OCI-LY1 (cell line): ENCODE measurements at regions not wholly inside any gene's neighbourhood (a gene's known extent, or its start where the extent isn't known, plus 50 kb on each side); places are given as distances from the start of the nearest gene placed in this dataset.

Experiments used
- H2AFZ ChIP-seq: fragments of 200-600 bp; sonication (generic), shearing (Covaris generic); 2 replicates; pipeline ENCODE4 v1.6.0; 2014; ENCODE audit warnings: antibody characterized with exemption, mild to moderate bottlenecking, low read length
- H3F3A ChIP-seq: fragments of 200-600 bp; sonication (generic), shearing (Covaris generic); 2 replicates; pipeline ENCODE4 v1.6.0; 2014; ENCODE audit warnings: mild to moderate bottlenecking, antibody characterized with exemption, low read length, moderate library complexity; ENCODE audit not compliant: insufficient read depth
- H3K27ac ChIP-seq: fragments of 200-600 bp; sonication (generic); 2 replicates; pipeline ENCODE4 v1.5.1; 2014; ENCODE audit warnings: low read length, mixed run types, mild to moderate bottlenecking, low read depth; ENCODE audit not compliant: poor library complexity, severe bottlenecking
- H3K27me3 ChIP-seq: fragments of 200-600 bp; sonication (generic); 2 replicates; pipeline ENCODE4 v1.6.0; 2014; ENCODE audit warnings: antibody characterized with exemption, mild to moderate bottlenecking, low read length, moderate library complexity; ENCODE audit not compliant: insufficient read depth
- H3K36me3 ChIP-seq: fragments of 200-600 bp; sonication (generic); 2 replicates; pipeline ENCODE4 v1.6.1; 2014; ENCODE audit warnings: mild to moderate bottlenecking, antibody characterized with exemption, low read length, moderate library complexity, mixed read lengths; ENCODE audit not compliant: insufficient read depth
- H3K4me1 ChIP-seq: fragments of 200-600 bp; sonication (generic); 2 replicates; pipeline ENCODE4 v1.5.1; 2014; ENCODE audit warnings: mild to moderate bottlenecking, low read length, moderate library complexity; ENCODE audit not compliant: insufficient read depth, severe bottlenecking
- H3K4me2 ChIP-seq: fragments of 200-600 bp; sonication (generic), shearing (Covaris generic); 2 replicates; pipeline ENCODE4 v1.6.1; 2014; ENCODE audit warnings: low read length
- H3K4me3 ChIP-seq: fragments of 200-600 bp; sonication (generic); 2 replicates; pipeline ENCODE4 v1.5.1; 2014; ENCODE audit warnings: low read length, low read depth, mild to moderate bottlenecking, mixed read lengths; ENCODE audit not compliant: poor library complexity, severe bottlenecking
- H3K79me2 ChIP-seq: fragments of 200-600 bp; shearing (Covaris generic); 2 replicates; pipeline ENCODE4 v1.6.1; 2016; ENCODE audit warnings: mixed run types, low read length, mixed read lengths; ENCODE audit not compliant: insufficient read depth
- H3K9ac ChIP-seq: fragments of 200-600 bp; sonication (generic), shearing (Covaris generic); 2 replicates; pipeline ENCODE4 v1.6.1; 2014; ENCODE audit warnings: mild to moderate bottlenecking, low read length, mixed read lengths
- H3K9me2 ChIP-seq: fragments of 200-600 bp; sonication (generic), shearing (Covaris generic); 2 replicates; pipeline ENCODE4 v1.6.1; 2014; ENCODE audit warnings: low read depth, mild to moderate bottlenecking, low read length, mixed read lengths
- H3K9me3 ChIP-seq: fragments of 200-600 bp; shearing (Covaris generic); 2 replicates; pipeline ENCODE4 v1.6.1; 2014; ENCODE audit warnings: low read length, mixed read lengths
- H4K20me1 ChIP-seq: fragments of 200-600 bp; sonication (generic), shearing (Covaris generic); 2 replicates; pipeline ENCODE4 v1.6.0; 2016; ENCODE audit warnings: mild to moderate bottlenecking, low read length; ENCODE audit not compliant: insufficient read depth
- EZH2 ChIP-seq: fragments of 200-600 bp; sonication (generic), shearing (Covaris generic); IDR thresholded peaks from 2 replicates; pipeline ENCODE4 v1.8.0; 2017; ENCODE audit warnings: borderline replicate concordance, mixed run types, mild to moderate bottlenecking, antibody characterized with exemption, low read length, moderate library complexity, mixed read lengths
- TF ChIP-seq, protein P1 (sequence below): fragments of 200-600 bp; sonication (generic), shearing (Covaris generic); IDR thresholded peaks from 2 replicates; pipeline ENCODE4 v1.5.1; 2017; ENCODE audit warnings: mild to moderate bottlenecking, antibody characterized with exemption, low read length, moderate library complexity, mixed read lengths

DNA sequence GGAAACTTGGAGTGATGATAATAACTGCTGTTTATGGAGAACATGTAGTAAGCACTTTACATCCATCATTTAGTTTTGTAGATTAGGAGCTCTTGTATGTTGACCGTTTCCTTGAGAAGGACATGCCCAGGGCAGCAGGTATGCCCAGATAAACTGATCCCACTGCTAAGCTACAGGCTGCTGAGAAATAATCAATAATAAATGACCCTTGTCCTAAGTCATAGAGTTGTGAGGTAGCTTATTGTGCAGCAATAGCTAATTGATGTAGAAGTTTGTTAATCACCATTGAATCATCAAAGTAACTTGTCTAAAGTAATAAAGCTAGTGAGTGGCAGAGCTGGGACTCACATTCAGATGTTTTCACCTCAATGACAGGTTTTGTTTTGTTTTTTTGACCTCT lies 287.2 kb upstream of the CYRIA start:
- H3K36me3 ChIP-seq = no peaks in the 10 kb centered on the region
- H3K9me3 ChIP-seq = no peaks in the 10 kb centered on the region
- no peaks in the 10 kb centered on the region for H3K79me2 ChIP-seq
- no peaks in the 10 kb centered on the region for H3F3A ChIP-seq
- no peaks in the 10 kb centered on the region for H3K9me2 ChIP-seq
- H3K4me3 ChIP-seq = no peak overlapping the region
- no peaks in the 10 kb centered on the region for H3K27me3 ChIP-seq
- H3K27ac ChIP-seq = no peak overlapping the region
- no peaks in the 10 kb centered on the region for H4K20me1 ChIP-seq
- no peaks in the 10 kb centered on the region for H3K4me1 ChIP-seq
- H3K9ac ChIP-seq = no peak overlapping the region
- H2AFZ ChIP-seq = no peak overlapping the region
- TF ChIP-seq, protein P1, sequence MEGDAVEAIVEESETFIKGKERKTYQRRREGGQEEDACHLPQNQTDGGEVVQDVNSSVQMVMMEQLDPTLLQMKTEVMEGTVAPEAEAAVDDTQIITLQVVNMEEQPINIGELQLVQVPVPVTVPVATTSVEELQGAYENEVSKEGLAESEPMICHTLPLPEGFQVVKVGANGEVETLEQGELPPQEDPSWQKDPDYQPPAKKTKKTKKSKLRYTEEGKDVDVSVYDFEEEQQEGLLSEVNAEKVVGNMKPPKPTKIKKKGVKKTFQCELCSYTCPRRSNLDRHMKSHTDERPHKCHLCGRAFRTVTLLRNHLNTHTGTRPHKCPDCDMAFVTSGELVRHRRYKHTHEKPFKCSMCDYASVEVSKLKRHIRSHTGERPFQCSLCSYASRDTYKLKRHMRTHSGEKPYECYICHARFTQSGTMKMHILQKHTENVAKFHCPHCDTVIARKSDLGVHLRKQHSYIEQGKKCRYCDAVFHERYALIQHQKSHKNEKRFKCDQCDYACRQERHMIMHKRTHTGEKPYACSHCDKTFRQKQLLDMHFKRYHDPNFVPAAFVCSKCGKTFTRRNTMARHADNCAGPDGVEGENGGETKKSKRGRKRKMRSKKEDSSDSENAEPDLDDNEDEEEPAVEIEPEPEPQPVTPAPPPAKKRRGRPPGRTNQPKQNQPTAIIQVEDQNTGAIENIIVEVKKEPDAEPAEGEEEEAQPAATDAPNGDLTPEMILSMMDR = no peak
- TF ChIP-seq EZH2 = no peak
- H3K4me2 ChIP-seq = no peak overlapping the region

DNA sequence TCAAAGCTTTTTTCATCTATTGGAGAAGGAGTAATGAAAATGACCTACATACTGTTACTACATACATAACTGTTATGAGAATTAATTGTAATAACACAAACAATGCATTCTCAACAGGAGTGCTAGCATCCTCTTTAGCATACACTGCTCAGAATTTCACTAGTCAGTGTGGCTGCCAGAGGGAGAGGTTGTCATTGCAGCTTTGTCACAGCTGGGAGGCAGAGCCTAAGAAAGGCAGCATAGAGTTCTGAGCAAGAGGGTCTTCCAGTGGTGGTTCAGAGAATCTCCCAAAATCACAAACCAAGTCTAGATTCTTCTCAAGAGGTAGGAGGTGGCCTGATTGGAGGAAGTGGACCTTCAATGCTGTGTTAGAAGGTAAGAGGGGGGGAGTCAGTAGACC lies 286.7 kb upstream of the CYRIA start:
- H3K36me3 ChIP-seq = no peaks in the 10 kb centered on the region
- H3K9ac ChIP-seq = no peak overlapping the region
- no peak overlapping the region for H3K4me2 ChIP-seq
- TF ChIP-seq, protein P1 = no peak
- no peak for TF ChIP-seq EZH2
- no peaks in the 10 kb centered on the region for H3F3A ChIP-seq
- no peak overlapping the region for H3K4me3 ChIP-seq
- H3K27ac ChIP-seq = no peak overlapping the region
- no peak overlapping the region for H2AFZ ChIP-seq
- no peaks in the 10 kb centered on the region for H3K9me2 ChIP-seq
- H4K20me1 ChIP-seq = no peaks in the 10 kb centered on the region
- no peaks in the 10 kb centered on the region for H3K9me3 ChIP-seq
- H3K4me1 ChIP-seq = no peaks in the 10 kb centered on the region
- H3K27me3 ChIP-seq = no peaks in the 10 kb centered on the region
- H3K79me2 ChIP-seq = no peaks in the 10 kb centered on the region

- no peaks in the 10 kb centered on the region for H3K9me2 ChIP-seq
- no peaks in the 10 kb centered on the region for H3K9me3 ChIP-seq
- H2AFZ ChIP-seq = no peak overlapping the region
- no peaks in the 10 kb centered on the region for H3F3A ChIP-seq
- H3K79me2 ChIP-seq = no peaks in the 10 kb centered on the region
- no peaks in the 10 kb centered on the region for H4K20me1 ChIP-seq
- no peak overlapping the region for H3K4me2 ChIP-seq
- no peak overlapping the region for H3K27ac ChIP-seq
- no peak for TF ChIP-seq EZH2
- TF ChIP-seq, protein P1 = no peak
- H3K27me3 ChIP-seq = no peaks in the 10 kb centered on the region
- H3K9ac ChIP-seq = no peak overlapping the region
- no peaks in the 10 kb centered on the region for H3K36me3 ChIP-seq
- H3K4me1 ChIP-seq = no peaks in the 10 kb centered on the region
- H3K4me3 ChIP-seq = no peak overlapping the region
Measured at GRCh38 chr2:16950436-16950835, 284.8 kb upstream of the CYRIA start.
